SU-DHL-6 (cell line): ENCODE measurements at regions not wholly inside any gene's neighbourhood (a gene's known extent, or its start where the extent isn't known, plus 50 kb on each side); places are given as distances from the start of the nearest gene placed in this dataset.

Experiments used
- H2AFZ ChIP-seq: fragments of 200-600 bp; sonication (generic); 2 replicates; pipeline ENCODE4 v1.6.1; 2014; ENCODE audit warnings: low read depth, mild to moderate bottlenecking, moderate library complexity, mixed read lengths, antibody characterized with exemption, low read length; ENCODE audit not compliant: severe bottlenecking
- H3F3A ChIP-seq: fragments of 200-600 bp; shearing (Covaris generic); 2 replicates; pipeline ENCODE4 v1.6.0; 2016; ENCODE audit warnings: antibody characterized with exemption, mild to moderate bottlenecking; ENCODE audit not compliant: insufficient read depth
- H3K27ac ChIP-seq: fragments of 200-600 bp; sonication (generic); 2 replicates; pipeline ENCODE4 v1.5.1; 2016; ENCODE audit warnings: low read depth, mild to moderate bottlenecking, low read length, moderate library complexity, mixed read lengths
- H3K27me3 ChIP-seq: fragments of 200-600 bp; sonication (generic), shearing (Covaris generic); 2 replicates; pipeline ENCODE4 v1.6.0; 2014; ENCODE audit warnings: mild to moderate bottlenecking, low read length
- H3K36me3 ChIP-seq: fragments of 200-600 bp; sonication (generic); 2 replicates; pipeline ENCODE4 v1.6.1; 2014; ENCODE audit warnings: mild to moderate bottlenecking, low read length, mixed read lengths
- H3K4me2 ChIP-seq: fragments of 300-600, 200-600 bp; shearing (Covaris generic), sonication (generic); 2 replicates; pipeline ENCODE4 v1.6.0; 2014; ENCODE audit warnings: low read length, low read depth, mild to moderate bottlenecking; ENCODE audit not compliant: poor library complexity, severe bottlenecking
- H3K4me3 ChIP-seq: fragments of 200-600 bp; sonication (generic); 2 replicates; pipeline ENCODE4 v1.5.1; 2014; ENCODE audit warnings: antibody characterized with exemption, low read length, mild to moderate bottlenecking, mixed read lengths; ENCODE audit not compliant: insufficient read depth, poor library complexity, severe bottlenecking
- H3K79me2 ChIP-seq: fragments of 200-600 bp; sonication (generic); 2 replicates; pipeline ENCODE4 v1.6.1; 2014; ENCODE audit warnings: mild to moderate bottlenecking, low read length, moderate library complexity; ENCODE audit not compliant: insufficient read depth
- H3K9ac ChIP-seq: fragments of 200-600 bp; sonication (generic); 2 replicates; pipeline ENCODE4 v1.7.0; 2014; ENCODE audit warnings: mild to moderate bottlenecking, low read length
- H3K9me2 ChIP-seq: fragments of 200-600 bp; sonication (generic); replicated peaks from 2 replicates; pipeline ENCODE4 v1.6.1; 2014; ENCODE audit warnings: low read length; ENCODE audit not compliant: insufficient read depth
- H3K9me3 ChIP-seq: fragments of 200-600 bp; sonication (generic); 2 replicates; pipeline ENCODE4 v1.6.1; 2014; ENCODE audit warnings: low read length, mixed read lengths; ENCODE audit not compliant: insufficient read depth
- H4K20me1 ChIP-seq: fragments of 200-600 bp; sonication (generic); 2 replicates; pipeline ENCODE4 v1.6.1; 2014; ENCODE audit warnings: low read depth, mild to moderate bottlenecking, antibody characterized with exemption, low read length, moderate library complexity, mixed read lengths
- CTCF ChIP-seq: fragments of 200-600 bp; sonication (generic); IDR thresholded peaks from one replicate; pipeline ENCODE4 v1.5.1; 2017; ENCODE audit warnings: antibody characterized with exemption, mild to moderate bottlenecking, low read length, moderate library complexity; ENCODE audit not compliant: insufficient read depth, poor library complexity, severe bottlenecking
- EZH2phosphoT487 ChIP-seq: fragments of 200-600 bp; sonication (generic), shearing (Covaris generic); conservative IDR thresholded peaks from 2 replicates; pipeline ENCODE4 v1.6.1; 2018; ENCODE audit warnings: mild to moderate bottlenecking, antibody characterized with exemption, low read length, moderate library complexity, mixed read lengths

- no peak overlapping the region for H3K4me2 ChIP-seq
- H3K4me3 ChIP-seq = no peak overlapping the region
- no peak for TF ChIP-seq CTCF
- no peak for TF ChIP-seq EZH2phosphoT487
- no peaks in the 10 kb centered on the region for H4K20me1 ChIP-seq
- H3K9me3 ChIP-seq = no peaks in the 10 kb centered on the region
- no peaks in the 10 kb centered on the region for H3K36me3 ChIP-seq
- H3K9ac ChIP-seq = no peak overlapping the region
- no peaks in the 10 kb centered on the region for H3K27me3 ChIP-seq
- no peak overlapping the region for H3K27ac ChIP-seq
- no peak overlapping the region for H2AFZ ChIP-seq
- H3K79me2 ChIP-seq = no peaks in the 10 kb centered on the region
- no peaks in the 10 kb centered on the region for H3F3A ChIP-seq
- no peaks in the 10 kb centered on the region for H3K9me2 ChIP-seq
Observed at GRCh38 chr5:4542145-4542778, 597.9 kb upstream of the ADAMTS16 start.

- Histone ChIP-seq H3K4me3 (no peak overlapping the region), H3K79me2 (no peaks in the 10 kb centered on the region), H4K20me1 (no peaks in the 10 kb centered on the region), H3K9me2 (no peaks in the 10 kb centered on the region), H3F3A (no peaks in the 10 kb centered on the region), H3K4me2 (no peak overlapping the region), H3K27me3 (no peaks in the 10 kb centered on the region), H3K36me3 (no peaks in the 10 kb centered on the region), H3K9ac (no peak overlapping the region), H2AFZ (no peak overlapping the region), H3K27ac (no peak overlapping the region), H3K9me3 (no peaks in the 10 kb centered on the region)
- no peak for TF ChIP-seq EZH2phosphoT487
- TF ChIP-seq CTCF = no peak
Observed at GRCh38 chr5:4544049-4544670, 596.0 kb upstream of the ADAMTS16 start.

- H3F3A ChIP-seq = no peaks in the 10 kb centered on the region
- H3K36me3 ChIP-seq = no peaks in the 10 kb centered on the region
- H3K9me2 ChIP-seq = no peaks in the 10 kb centered on the region
- no peaks in the 10 kb centered on the region for H3K27me3 ChIP-seq
- H3K27ac ChIP-seq = no peak overlapping the region
- TF ChIP-seq EZH2phosphoT487 = no peak
- no peak for TF ChIP-seq CTCF
- no peak overlapping the region for H3K9ac ChIP-seq
- H3K9me3 ChIP-seq = no peaks in the 10 kb centered on the region
- no peak overlapping the region for H3K4me3 ChIP-seq
- H3K79me2 ChIP-seq = no peaks in the 10 kb centered on the region
- no peak overlapping the region for H2AFZ ChIP-seq
- no peaks in the 10 kb centered on the region for H4K20me1 ChIP-seq
- H3K4me2 ChIP-seq = no peak overlapping the region
Observed at GRCh38 chr5:4547547-4547946, 592.6 kb upstream of the ADAMTS16 start.
